Stimulated activated CD8-positive, alpha-beta memory T cell treated with anti-CD3 and anti-CD28 coated beads, Interleukin-4, amount 100 ng/mL, for 24 hours (primary cell): ENCODE measurements at regions not wholly inside any gene's neighbourhood (a gene's known extent, or its start where the extent isn't known, plus 50 kb on each side); places are given as distances from the start of the nearest gene placed in this dataset.

Experiments
- DNase-seq: peaks from one replicate; pipeline ENCODE4 v3.0.0-alpha.2; 2020; ENCODE audit warnings: low read depth

GRCh38 chr10:36111676-36112075, 469.6 kb upstream of the FZD8 start:
- no peak for DNase-seq

- no peak for DNase-seq
Measured at GRCh38 chr10:36110097-36110496, 468.0 kb upstream of the FZD8 start.

- DNase-seq, result no peak
Measured at GRCh38 chr10:36109399-36110023, 467.4 kb upstream of the FZD8 start.

- no peak for DNase-seq
Measured at GRCh38 chr10:36097696-36098095, 455.6 kb upstream of the FZD8 start.

GRCh38 chr10:36096576-36096975, 454.5 kb upstream of the FZD8 start:
- no peak for DNase-seq

GRCh38 chr10:36094096-36094495, 452.0 kb upstream of the FZD8 start:
- no peak for DNase-seq

GRCh38 chr10:36092116-36092515, 450.0 kb upstream of the FZD8 start:
- DNase-seq, result no peak

GRCh38 chr10:36091007-36091406, 448.9 kb upstream of the FZD8 start:
- DNase-seq, result no peak

GRCh38 chr10:36089790-36090440, 447.8 kb upstream of the FZD8 start:
- no peak for DNase-seq

GRCh38 chr10:36087006-36088005, 445.2 kb upstream of the FZD8 start:
- DNase-seq, result no peak

- DNase-seq, result no peak
Measured at GRCh38 chr10:36075196-36075595, 433.1 kb upstream of the FZD8 start.

- no peak for DNase-seq
Measured at GRCh38 chr10:36073796-36074345, 431.8 kb upstream of the FZD8 start.

- no peak for DNase-seq
Measured at GRCh38 chr10:36068542-36068941, 426.4 kb upstream of the FZD8 start.

- DNase-seq, result no peak
Measured at GRCh38 chr10:36067748-36068147, 425.7 kb upstream of the FZD8 start.

- no peak for DNase-seq
Measured at GRCh38 chr10:36066850-36067249, 424.8 kb upstream of the FZD8 start.

GRCh38 chr10:36066102-36066501, 424.0 kb upstream of the FZD8 start:
- DNase-seq, result no peak

- no peak for DNase-seq
Measured at GRCh38 chr10:36063396-36063795, 421.3 kb upstream of the FZD8 start.

GRCh38 chr10:36057731-36058130, 415.6 kb upstream of the FZD8 start:
- no peak for DNase-seq

- no peak for DNase-seq
Measured at GRCh38 chr10:36057180-36057579, 415.1 kb upstream of the FZD8 start.

- DNase-seq, result no peak
Measured at GRCh38 chr10:36053775-36054174, 411.7 kb upstream of the FZD8 start.

- no peak for DNase-seq
Measured at GRCh38 chr10:36053271-36053670, 411.2 kb upstream of the FZD8 start.

- no peak for DNase-seq
Measured at GRCh38 chr10:36051500-36051991, 409.4 kb upstream of the FZD8 start.
